ENCODE measurements at regions not wholly inside any gene's neighbourhood (a gene's known extent, or its start where the extent isn't known, plus 50 kb on each side); places are given as distances from the start of the nearest gene placed in this dataset.
"Not testable (repeated sequence)": the region's sequence is repeated elsewhere in the genome, so short reads cannot be mapped to it uniquely, and the experiment has no call there.

GRCh38 chr11:91998481-91998880, 226.1 kb upstream of the FAT3 start:
- no peaks in the 10 kb centered on the region for H3K9me3 ChIP-seq
- no peak overlapping the region for H3K4me3 ChIP-seq
- H3K36me3 ChIP-seq: no peaks in the 10 kb centered on the region
- H3K27ac ChIP-seq: no peak overlapping the region
- TF ChIP-seq, protein P1, sequence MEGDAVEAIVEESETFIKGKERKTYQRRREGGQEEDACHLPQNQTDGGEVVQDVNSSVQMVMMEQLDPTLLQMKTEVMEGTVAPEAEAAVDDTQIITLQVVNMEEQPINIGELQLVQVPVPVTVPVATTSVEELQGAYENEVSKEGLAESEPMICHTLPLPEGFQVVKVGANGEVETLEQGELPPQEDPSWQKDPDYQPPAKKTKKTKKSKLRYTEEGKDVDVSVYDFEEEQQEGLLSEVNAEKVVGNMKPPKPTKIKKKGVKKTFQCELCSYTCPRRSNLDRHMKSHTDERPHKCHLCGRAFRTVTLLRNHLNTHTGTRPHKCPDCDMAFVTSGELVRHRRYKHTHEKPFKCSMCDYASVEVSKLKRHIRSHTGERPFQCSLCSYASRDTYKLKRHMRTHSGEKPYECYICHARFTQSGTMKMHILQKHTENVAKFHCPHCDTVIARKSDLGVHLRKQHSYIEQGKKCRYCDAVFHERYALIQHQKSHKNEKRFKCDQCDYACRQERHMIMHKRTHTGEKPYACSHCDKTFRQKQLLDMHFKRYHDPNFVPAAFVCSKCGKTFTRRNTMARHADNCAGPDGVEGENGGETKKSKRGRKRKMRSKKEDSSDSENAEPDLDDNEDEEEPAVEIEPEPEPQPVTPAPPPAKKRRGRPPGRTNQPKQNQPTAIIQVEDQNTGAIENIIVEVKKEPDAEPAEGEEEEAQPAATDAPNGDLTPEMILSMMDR (IDR thresholded peaks at IDR 0.05): no peak
- no peak for DNase-seq (ENCODE audit: low spot score)
- H3K4me1 ChIP-seq: no peaks in the 10 kb centered on the region
- no peaks in the 10 kb centered on the region for H3K27me3 ChIP-seq

DNA sequence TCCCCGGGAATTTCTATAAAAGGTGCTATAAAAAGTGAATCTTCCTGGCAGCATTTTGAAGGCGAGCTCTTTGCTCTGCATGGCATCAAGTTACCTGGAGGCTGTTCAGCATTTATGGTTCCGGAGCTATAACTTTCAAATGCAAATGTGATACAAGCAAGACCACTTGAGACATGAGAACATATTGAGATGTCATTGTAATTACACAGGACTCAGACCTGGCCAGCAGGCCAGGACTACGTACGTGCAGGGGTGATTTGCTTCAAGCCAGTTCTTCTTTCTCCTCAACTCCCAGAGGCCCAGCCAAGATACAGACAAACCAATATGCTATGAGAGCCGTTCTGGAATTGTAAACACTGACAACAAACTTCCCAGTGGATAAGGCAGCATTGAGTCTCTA, 227.4 kb upstream of the FAT3 start:
- TF ChIP-seq, protein P1 (IDR thresholded peaks at IDR 0.05): no peak
- H3K36me3 ChIP-seq: no peaks in the 10 kb centered on the region
- DNase-seq (ENCODE audit: low spot score): no peak
- no peak overlapping the region for H3K27ac ChIP-seq
- no peak overlapping the region for H3K4me3 ChIP-seq
- no peaks in the 10 kb centered on the region for H3K9me3 ChIP-seq
- H3K4me1 ChIP-seq: no peaks in the 10 kb centered on the region
- no peaks in the 10 kb centered on the region for H3K27me3 ChIP-seq

DNA sequence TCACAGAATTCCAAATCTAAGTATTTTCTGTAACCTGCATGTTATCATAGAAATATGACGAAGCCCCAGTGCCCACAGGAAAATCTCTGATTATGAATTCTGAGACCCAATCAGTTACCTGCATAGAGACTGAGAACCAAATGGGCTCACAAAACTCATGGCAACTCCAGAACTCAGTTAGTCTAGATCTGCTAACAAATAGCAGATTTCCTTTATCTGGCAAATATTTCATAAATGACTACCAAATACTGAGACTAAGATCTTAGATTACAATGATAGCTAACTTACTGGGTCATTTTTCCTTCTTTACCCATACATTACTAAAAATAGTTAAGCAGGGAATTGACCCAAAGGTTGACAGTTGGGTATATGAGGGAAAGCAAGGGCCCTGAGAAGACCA, 228.1 kb upstream of the FAT3 start:
- no peaks in the 10 kb centered on the region for H3K4me1 ChIP-seq
- H3K27ac ChIP-seq: no peak overlapping the region
- DNase-seq (ENCODE audit: low spot score): no peak
- no peak overlapping the region for H3K4me3 ChIP-seq
- H3K36me3 ChIP-seq: no peaks in the 10 kb centered on the region
- H3K9me3 ChIP-seq: no peaks in the 10 kb centered on the region
- TF ChIP-seq, protein P1 (IDR thresholded peaks at IDR 0.05): no peak
- H3K27me3 ChIP-seq: no peaks in the 10 kb centered on the region

- not testable (repeated sequence) for H3K4me1 ChIP-seq; H3K27ac ChIP-seq; H3K36me3 ChIP-seq; H3K27me3 ChIP-seq; DNase-seq (ENCODE audit: low spot score); H3K9me3 ChIP-seq; H3K4me3 ChIP-seq
These were observed 236.2 kb upstream of the FAT3 start for GRCh38 chr11:91988443-91988842.

DNA sequence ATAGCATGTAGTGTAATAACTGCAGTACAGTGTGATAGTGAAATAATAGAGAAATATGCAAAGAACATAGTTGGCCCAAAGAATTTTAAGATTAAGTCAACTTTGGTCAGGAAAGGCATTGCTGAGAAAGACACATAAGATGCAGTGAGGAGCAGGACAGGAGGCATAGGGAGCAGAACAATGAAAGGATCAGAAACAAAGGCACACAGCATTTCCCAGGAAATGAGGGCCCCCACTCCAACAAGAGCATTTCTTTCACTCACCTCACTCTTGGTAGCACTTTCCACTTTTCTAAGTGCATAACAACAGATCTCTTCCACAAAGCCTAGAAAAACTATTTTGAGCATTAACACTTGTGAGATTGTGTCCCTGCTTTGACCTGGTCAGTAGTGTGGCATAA, 238.4 kb upstream of the FAT3 start:
- H3K4me1 ChIP-seq: no peaks in the 10 kb centered on the region
- TF ChIP-seq, protein P1 (IDR thresholded peaks at IDR 0.05): no peak
- DNase-seq (ENCODE audit: low spot score): no peak
- H3K27me3 ChIP-seq: no peaks in the 10 kb centered on the region
- no peak overlapping the region for H3K4me3 ChIP-seq
- no peaks in the 10 kb centered on the region for H3K36me3 ChIP-seq
- H3K27ac ChIP-seq: no peak overlapping the region
- H3K9me3 ChIP-seq: peaks cover 0 to 7% of the 10 kb centered on the region in 2 donors

- TF ChIP-seq, protein P1 (IDR thresholded peaks at IDR 0.05): no peak
- peaks cover 0 to 7% of the 10 kb centered on the region in 2 donors for H3K9me3 ChIP-seq
- H3K4me1 ChIP-seq: no peaks in the 10 kb centered on the region
- no peak overlapping the region for H3K27ac ChIP-seq
- no peaks in the 10 kb centered on the region for H3K36me3 ChIP-seq
- H3K4me3 ChIP-seq: no peak overlapping the region
- DNase-seq (ENCODE audit: low spot score): no peak
- H3K27me3 ChIP-seq: no peaks in the 10 kb centered on the region
These were observed 240.5 kb upstream of the FAT3 start for GRCh38 chr11:91984033-91984584.

All from right atrium auricular region (tissue), 2 donors.